Ecto neural progenitor cell (in vitro differentiated cells): ENCODE measurements at regions not wholly inside any gene's neighbourhood (a gene's known extent, or its start where the extent isn't known, plus 50 kb on each side); places are given as distances from the start of the nearest gene placed in this dataset.

Experiments used
- DNase-seq: peaks from one replicate; pipeline ENCODE4 v3.0.0-alpha.2; 2018; ENCODE audit warnings: low spot score

GRCh38 chr5:138665261-138665660 lies 88.0 kb upstream of the CTNNA1 start:
- DNase-seq = peak; percentile 29

DNA sequence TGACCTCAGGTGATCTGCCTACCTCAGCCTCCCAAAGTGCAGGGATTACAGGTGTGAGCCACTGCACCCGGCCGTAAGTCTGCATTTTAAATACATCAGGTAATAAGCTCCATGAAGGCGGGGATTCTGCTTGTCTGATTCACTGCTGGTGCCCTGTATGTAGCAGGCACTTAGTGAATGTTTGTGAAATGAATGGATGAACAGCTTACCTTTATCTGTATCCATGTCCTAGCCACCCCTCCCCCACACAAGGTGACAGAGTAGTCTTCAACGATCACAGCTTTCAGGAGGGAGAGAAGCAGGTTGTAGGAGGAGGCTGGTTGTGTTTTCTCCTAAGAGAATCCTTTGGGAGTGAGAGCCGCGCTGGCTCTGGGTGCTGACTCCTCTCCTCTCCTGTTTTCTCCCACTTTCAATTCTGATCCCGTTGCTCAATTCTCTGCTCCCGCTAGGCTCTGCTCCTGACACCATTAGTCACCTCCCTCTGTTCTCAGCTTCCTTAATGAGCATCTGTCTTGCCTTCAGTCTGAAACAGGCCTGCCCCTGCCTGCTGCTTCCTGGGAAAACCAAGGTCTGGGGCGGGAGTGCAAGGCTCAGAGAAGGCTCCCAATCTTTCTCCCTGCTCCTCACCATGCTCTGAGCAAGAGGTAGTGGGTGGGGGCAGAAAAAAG lies 88.8 kb upstream of the CTNNA1 start:
- peak; percentile 39 for DNase-seq

DNA sequence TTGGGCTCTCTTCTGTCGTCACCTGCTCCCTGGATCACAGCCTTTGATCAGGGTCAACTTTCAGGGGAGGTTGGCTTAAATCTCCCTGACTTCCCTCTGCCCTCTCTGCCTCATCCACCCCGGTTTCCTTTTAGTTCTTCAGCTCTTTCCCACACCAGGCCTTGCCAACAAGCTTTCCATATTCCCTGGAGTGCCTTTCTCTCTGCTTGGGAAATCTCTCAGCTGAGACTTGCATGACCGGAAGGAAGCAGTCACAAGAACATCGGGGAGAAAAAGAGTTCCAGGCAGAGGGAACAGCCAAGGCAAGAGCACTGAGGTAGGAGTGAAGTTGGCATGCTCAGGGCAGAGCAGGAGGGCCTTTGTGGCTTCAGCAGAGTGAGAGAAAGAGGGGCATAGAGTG lies 88.4 kb upstream of the HSPA9 start:
- DNase-seq = no peak

- DNase-seq = no peak
Observed at GRCh38 chr5:138663009-138663408, 87.8 kb upstream of the HSPA9 start.

DNA sequence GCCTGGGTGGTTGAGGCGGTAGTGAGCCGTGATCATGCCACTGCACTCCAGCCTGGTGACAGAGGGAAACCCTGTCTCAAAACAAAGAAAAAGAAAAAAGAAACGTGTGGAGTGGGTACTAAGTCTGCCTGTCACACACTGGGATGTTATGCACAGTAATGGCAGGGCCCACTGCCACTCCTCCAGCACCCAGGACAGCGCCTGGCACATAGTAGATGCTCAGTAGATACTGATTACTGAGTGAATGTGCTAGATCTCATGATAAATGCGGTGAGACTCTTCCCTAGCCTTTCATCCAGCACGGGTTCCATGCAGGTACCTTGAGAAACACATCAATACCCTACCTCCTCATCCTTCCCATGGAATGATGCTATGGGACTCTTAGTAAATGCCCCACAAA lies 87.4 kb upstream of the HSPA9 start:
- no peak for DNase-seq

DNA sequence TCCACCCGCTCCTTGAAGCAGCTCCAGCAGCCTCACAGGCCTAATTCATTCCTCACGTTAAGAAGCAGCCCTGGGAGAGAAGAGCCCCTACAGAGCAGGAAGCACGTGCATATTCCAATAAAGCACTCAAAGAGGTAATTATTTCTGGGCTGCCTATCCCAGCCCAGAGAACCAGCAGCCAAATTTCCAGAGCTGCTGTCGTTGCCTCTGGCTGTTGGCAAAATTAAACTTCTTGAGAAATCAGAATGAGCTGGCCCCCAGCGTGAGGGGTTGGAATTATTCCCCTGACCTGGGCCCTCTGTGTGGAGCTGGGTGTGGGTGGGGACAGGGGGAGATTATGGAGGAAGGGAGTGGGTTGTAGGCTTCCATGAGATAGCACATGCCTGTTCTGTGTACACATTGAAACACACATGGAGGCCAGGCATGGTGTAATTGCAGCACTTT lies 86.8 kb upstream of the HSPA9 start:
- no peak for DNase-seq

DNA sequence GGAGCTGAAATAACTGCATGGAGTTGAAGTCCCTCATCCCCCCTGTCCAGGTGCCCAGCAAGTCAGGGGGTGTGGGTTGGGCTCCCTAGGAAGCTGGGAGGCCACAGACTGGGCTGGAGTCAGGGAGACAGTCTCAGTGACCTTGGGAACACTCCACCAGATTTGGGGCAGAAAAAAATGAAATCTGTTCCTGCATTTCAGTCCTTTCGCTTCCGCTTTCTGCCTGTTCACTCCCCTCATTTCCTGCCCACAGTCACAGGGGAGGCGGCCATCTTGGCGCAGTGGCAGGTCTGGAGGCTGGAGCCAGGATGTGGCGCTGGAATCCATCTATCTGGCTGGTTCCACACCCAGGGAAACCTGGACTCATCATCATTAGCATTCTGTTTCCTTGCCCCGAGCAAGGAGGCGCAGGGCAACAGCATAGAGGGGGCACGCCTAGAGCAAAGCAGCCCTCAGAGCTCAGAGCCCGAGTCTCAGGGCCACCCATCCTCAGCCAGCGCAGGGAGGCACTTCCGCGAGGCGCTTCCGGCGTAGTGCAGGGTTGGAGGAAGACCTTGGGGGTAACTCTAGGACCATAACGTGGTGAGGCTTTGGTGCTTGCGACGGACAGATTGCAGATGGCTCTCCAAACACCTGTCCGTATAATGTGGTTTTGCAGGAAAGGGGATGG lies 86.2 kb upstream of the HSPA9 start:
- no peak for DNase-seq

DNA sequence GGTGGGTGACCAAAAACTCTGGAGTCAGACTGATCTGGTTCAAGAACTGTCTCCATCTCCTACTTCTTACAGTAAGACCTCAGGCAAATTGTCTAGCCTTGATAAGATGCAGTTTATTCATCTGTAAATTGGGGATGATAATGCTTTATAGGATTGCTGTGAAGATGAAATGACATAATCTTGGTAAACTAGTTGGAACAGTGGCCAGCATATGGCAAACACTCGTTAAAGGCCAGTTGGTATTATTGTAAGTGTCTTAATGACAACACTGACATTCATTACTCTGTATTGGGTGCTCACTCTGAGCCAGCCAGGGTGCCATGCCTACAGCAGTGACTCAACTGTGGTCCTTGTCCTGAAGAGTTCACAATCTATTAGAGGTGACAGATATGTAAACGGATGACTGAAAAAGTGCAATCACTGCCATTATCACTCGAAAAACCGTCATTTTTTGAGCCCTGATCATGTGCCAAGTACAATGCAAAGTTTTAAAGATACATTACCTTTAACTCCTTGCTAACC lies 84.9 kb upstream of the HSPA9 start:
- no peak for DNase-seq

- DNase-seq = no peak
Observed at GRCh38 chr5:138659561-138659960, 84.4 kb upstream of the HSPA9 start.

DNA sequence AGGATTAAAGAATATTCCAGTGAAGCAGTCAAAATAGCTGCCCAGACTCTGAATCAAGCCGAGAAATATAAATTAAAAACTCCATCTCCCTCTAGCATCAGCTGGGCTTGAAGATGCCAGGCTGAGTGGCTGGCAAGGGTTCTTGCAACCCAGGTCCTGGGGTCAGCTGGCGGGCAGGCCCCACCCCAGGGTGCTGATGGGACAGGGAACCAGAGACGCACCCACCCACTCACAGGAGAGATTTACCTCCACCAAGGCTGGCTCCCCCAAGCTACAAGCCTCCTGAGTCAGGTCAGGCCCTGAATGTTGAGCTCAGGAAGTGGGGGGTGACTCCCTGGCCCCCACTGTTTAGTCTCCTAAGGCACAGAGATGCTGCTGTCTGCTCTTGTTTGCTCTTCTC lies 83.9 kb upstream of the HSPA9 start:
- DNase-seq = no peak

GRCh38 chr5:138658676-138659075 lies 83.5 kb upstream of the HSPA9 start:
- no peak for DNase-seq

- DNase-seq = no peak
Observed at GRCh38 chr5:138657360-138657759, 82.2 kb upstream of the HSPA9 start.

DNA sequence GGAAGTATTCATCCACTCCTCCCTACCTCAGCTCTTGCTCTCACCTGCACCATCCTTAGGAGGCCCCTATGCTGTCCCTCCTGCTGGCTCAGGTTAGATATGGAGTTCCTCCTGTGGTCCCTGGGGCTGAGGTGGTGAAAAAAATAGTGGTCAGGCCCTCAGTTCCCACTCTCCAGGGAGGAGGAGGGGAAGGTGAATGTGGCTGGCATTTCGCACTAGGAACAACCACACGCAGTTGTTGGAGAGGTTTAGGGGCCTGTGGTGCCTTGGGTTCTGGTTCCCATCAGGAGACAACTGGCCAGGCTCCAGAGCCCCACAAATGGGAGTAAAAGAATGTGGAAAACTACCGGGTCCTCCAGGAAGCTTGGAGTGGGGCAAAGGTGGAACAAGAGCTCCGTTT lies 81.7 kb upstream of the HSPA9 start:
- DNase-seq = no peak

DNA sequence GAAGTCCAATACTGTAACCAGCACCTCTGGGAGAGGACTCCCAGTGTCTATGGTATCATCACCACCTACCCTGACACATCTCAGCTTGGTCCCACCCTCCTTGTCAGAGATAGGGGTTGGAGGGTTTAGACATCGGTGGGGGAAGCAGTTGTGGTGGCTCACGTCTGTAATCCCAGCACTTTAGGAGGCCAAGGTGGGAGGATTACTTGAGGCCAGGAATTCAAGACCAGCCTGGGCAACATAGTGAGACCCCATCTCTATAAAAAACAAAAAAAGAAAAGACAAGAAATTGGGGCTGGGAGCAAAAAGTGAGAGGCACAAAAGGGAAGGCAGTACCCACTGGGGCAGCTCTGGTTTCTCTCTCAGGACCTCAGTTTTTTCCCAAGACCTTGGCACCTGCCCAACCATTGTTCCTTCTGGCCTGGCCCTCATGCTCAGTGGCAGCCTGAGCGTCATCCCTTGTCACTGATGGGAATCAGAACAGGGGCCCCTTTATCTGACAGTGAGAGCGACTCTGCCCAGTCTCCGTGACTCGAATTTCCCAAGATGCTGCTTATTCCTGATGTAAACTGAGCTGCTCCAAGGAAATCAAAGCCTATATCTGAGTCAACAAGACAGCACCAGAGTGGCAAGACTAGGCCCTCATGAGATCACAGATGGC lies 80.5 kb upstream of the HSPA9 start:
- no peak for DNase-seq

GRCh38 chr5:138654281-138654867 lies 79.2 kb upstream of the HSPA9 start:
- DNase-seq = no peak

DNA sequence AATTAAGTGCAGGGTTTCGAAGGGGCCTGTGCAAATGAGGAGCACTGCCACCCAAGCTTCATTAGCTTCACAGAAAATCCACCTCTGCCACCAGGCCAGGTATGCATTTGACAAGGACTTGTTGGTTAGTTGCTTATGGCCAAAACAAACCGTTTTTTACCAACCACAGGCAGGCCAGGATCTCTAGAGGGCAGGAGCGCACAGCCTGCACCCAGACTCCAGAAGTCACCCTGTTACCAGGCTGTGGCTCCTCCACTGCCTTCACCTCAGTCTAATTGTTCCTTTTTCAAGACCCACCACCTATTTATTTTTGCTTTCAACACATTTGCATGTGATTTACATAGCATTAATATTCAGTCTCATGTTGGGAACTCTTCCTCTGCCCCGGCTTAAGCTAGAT lies 78.3 kb upstream of the HSPA9 start:
- DNase-seq = no peak

DNA sequence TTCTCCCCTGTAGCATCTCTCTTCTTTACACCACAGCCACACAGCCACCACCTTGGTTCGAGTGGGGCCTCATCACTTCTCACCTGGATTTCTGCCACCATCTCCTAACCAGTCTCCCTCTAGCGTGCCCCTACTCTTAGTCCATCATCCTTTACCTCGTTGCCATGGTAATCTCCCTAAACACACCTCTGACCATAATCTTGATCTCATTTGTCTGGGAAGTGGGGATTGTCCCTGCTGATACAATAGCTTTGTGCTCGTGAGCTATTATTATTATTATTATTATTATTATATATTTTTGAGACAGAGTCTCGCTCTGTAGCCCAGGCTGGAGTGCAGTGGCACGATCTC lies 76.5 kb upstream of the HSPA9 start:
- DNase-seq = no peak

DNA sequence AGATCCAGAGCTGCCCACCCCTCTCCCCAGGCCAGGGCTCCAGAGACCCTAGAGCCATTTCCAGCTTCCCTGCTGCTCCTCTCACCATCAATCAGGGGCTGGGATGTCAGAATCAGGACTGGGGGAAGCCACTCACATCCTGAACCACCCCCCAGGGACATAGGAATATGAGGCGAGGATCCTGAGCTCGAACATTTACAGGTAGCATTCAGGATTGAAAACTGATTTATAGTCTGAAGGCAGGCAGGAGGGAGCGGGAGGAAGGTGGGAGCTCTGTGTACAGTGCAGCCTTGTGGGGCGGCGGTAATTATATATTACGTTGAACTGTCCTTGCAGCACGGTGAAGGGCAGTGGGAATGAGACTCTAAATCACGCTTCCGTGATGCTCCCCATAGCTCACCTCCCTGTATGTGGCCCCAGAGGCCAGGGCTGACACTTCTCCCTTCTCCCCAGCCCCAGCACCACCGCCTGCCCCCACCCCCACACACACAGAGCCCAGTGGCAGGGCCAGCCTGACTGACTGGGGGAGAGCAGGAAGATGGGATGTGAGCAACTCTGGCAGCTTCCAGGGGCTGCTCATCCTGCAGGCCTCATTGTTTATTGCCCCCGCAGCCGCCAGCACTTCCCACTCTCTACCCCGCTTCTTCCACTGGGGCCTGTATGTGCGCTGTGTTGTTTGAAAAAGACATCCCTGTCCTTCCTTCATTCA lies 76.0 kb upstream of the HSPA9 start:
- no peak for DNase-seq

DNA sequence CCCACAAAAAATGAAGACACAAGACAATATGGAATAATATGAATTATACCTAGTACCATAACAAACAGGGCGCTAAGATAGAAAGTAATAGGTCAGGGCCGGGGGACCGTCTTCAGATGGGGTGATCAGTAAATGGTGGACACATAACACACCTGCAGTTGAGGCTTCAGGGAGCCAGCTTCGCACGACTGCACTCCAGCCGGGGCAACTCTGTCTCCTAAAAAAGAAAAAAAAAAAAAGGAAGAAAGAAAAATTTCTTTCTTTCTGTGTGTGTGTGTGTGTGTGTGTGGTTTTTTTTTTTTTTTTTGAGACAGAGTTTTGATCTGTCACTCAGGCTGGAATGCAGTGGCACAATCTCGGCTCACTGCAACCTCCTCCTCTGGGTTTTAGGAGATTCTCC lies 75.0 kb upstream of the HSPA9 start:
- DNase-seq = no peak

DNA sequence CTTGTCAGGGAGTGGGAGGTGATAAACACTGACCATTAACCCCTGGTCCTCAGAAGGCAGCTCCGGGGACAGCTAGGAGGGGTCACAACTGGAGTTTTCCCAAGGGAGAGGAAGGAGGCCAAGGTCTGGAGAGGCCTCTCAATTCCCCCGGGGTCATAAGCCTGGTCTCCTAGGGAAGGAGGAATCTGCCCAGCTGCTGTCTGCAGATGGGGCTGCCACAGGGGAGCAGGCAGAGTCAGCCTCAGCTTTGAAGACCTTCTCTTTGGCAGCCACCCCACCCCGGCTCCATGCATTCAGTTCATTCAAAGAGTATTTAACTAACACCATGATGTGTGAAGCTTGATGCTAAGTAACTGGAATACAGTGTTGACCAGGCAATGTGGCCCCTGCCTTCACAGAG lies 74.6 kb upstream of the HSPA9 start:
- no peak for DNase-seq

GRCh38 chr5:138649316-138649720 lies 74.1 kb upstream of the HSPA9 start:
- DNase-seq = no peak

DNA sequence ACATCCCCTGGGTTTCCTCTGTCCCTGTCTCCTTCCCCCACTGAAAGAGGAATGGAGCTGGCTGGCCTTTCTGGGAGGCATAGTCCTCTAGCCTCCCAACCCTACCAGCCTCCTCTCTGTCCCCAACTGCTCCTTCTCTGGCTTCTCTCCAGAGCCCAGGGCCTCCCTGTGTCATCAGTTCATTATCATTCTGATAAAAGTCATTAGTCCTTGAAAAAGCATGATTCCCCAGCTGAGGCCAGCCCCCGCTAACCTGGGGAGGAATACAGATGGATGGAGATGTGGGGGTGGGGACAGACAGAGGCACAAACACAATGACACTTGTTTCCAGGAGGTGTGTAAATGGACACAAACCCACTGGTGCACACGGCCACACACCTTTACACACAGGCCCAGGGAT lies 73.6 kb upstream of the HSPA9 start:
- no peak for DNase-seq
